H7 (cell line): ENCODE measurements at regions not wholly inside any gene's neighbourhood (a gene's known extent, or its start where the extent isn't known, plus 50 kb on each side); places are given as distances from the start of the nearest gene placed in this dataset.

Experiments used
- DNase-seq: peaks from one replicate; pipeline ENCODE4 v3.0.0; 2012
- H3K27me3 ChIP-seq: 2 replicates; pipeline ENCODE4 v1.6.0; 2011; ENCODE audit warnings: mild to moderate bottlenecking, low read length; ENCODE audit not compliant: control insufficient read depth, insufficient read depth
- H3K36me3 ChIP-seq: replicated peaks from 2 replicates; pipeline ENCODE4 v1.5.1; 2011; ENCODE audit warnings: low read length; ENCODE audit not compliant: control insufficient read depth, insufficient read depth
- H3K4me3 ChIP-seq: 2 replicates; pipeline ENCODE4 v1.5.1; 2011; ENCODE audit warnings: low read depth, mild to moderate bottlenecking, control low read depth, low read length, moderate library complexity; ENCODE audit not compliant: insufficient read depth

- no peak for DNase-seq
- H3K27me3 ChIP-seq: no peaks in the 10 kb centered on the region
- H3K36me3 ChIP-seq: no peaks in the 10 kb centered on the region
- H3K4me3 ChIP-seq: no peak overlapping the region
Measured at GRCh38 chr5:30781643-30782042, 411.8 kb upstream of the CDH6 start.

- H3K27me3 ChIP-seq: no peaks in the 10 kb centered on the region
- H3K36me3 ChIP-seq: no peaks in the 10 kb centered on the region
- no peak overlapping the region for H3K4me3 ChIP-seq
- DNase-seq: no peak
Measured at GRCh38 chr5:30768056-30768690, 425.3 kb upstream of the CDH6 start.

GRCh38 chr5:30765706-30766105, 427.8 kb upstream of the CDH6 start:
- no peaks in the 10 kb centered on the region for H3K27me3 ChIP-seq
- H3K36me3 ChIP-seq: no peaks in the 10 kb centered on the region
- DNase-seq: no peak
- no peak overlapping the region for H3K4me3 ChIP-seq

GRCh38 chr5:30765227-30765626, 428.3 kb upstream of the CDH6 start:
- Histone ChIP-seq H3K36me3 (no peaks in the 10 kb centered on the region), H3K4me3 (no peak overlapping the region), H3K27me3 (no peaks in the 10 kb centered on the region)
- no peak for DNase-seq

- Histone ChIP-seq H3K27me3 (no peaks in the 10 kb centered on the region), H3K36me3 (no peaks in the 10 kb centered on the region), H3K4me3 (no peak overlapping the region)
- no peak for DNase-seq
Measured at GRCh38 chr5:30764704-30765103, 428.8 kb upstream of the CDH6 start.

DNA sequence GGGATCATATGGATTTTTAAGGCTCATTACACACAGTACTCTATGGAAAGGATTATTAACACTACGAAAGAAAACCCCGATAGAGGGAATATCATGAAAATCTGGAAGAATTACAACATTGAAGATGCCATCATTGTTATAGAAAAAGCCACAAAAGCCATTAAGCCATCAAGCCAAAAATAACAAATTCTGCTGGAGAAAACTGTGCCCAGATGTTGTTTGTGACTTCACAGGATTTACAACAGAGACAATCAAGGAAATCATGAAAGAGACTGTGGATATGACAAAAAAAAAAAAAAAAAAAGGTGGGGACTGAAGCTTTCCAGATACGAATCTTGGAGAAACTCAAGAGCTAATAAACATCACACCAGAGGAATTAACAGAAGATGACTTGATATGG, 433.8 kb upstream of the CDH6 start:
- Histone ChIP-seq H3K4me3 (no peak overlapping the region), H3K27me3 (no peaks in the 10 kb centered on the region), H3K36me3 (no peaks in the 10 kb centered on the region)
- no peak for DNase-seq

DNA sequence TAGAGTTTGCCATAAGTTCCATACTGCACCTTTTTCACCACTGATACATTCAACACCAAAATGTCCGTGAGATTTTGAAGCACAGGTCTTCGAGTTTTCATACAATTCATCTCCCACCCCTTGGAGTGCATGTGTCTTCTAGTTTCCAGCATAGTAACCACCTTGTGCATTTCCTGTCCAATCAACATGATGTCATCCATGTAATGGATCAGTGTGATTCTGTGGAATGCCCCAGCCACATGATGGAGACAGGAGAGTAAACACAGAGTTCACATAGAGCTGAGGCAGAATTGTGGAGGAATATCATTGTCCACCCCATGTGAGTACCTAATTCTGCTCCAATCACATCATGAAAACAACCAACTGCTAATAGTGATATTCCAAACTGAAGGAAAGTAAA, 441.5 kb upstream of the CDH6 start:
- DNase-seq: no peak
- Histone ChIP-seq H3K36me3 (no peaks in the 10 kb centered on the region), H3K4me3 (no peak overlapping the region), H3K27me3 (no peaks in the 10 kb centered on the region)

- no peak for DNase-seq
- no peaks in the 10 kb centered on the region for H3K36me3 ChIP-seq
- no peak overlapping the region for H3K4me3 ChIP-seq
- H3K27me3 ChIP-seq: no peaks in the 10 kb centered on the region
Measured at GRCh38 chr5:30749971-30750370, 443.5 kb upstream of the CDH6 start.

DNA sequence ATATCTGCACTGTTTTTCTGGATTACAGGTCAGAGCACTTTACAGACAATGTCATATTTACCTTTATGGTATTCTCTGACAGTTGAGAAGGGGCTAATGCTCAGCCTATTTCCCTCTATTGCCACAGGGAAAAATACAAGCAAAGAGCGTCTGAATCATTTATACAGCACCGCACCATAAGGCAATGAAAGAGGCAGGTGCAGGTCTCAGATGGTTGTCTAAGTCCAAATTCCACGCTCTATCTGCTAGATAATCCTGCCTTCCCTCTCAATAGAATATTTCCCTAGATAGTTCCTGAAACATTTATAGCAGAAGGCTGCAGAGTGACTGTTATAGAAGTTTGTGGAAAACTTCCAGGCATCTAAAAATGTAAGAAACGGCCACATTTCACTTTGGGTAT, 446.1 kb upstream of the CDH6 start:
- H3K4me3 ChIP-seq: no peak overlapping the region
- no peaks in the 10 kb centered on the region for H3K36me3 ChIP-seq
- no peak for DNase-seq
- H3K27me3 ChIP-seq: no peaks in the 10 kb centered on the region

GRCh38 chr5:30736669-30737068, 456.8 kb upstream of the CDH6 start:
- no peaks in the 10 kb centered on the region for H3K27me3 ChIP-seq
- no peak for DNase-seq
- no peak overlapping the region for H3K4me3 ChIP-seq
- H3K36me3 ChIP-seq: no peaks in the 10 kb centered on the region

GRCh38 chr5:30734118-30734517, 459.4 kb upstream of the CDH6 start:
- Histone ChIP-seq H3K4me3 (no peak overlapping the region), H3K36me3 (no peaks in the 10 kb centered on the region), H3K27me3 (no peaks in the 10 kb centered on the region)
- no peak for DNase-seq

GRCh38 chr5:30725073-30725472, 468.4 kb upstream of the CDH6 start:
- Histone ChIP-seq H3K4me3 (no peak overlapping the region), H3K36me3 (no peaks in the 10 kb centered on the region), H3K27me3 (no peaks in the 10 kb centered on the region)
- no peak for DNase-seq

- no peak for DNase-seq
- no peaks in the 10 kb centered on the region for H3K27me3 ChIP-seq
- H3K4me3 ChIP-seq: no peak overlapping the region
- no peaks in the 10 kb centered on the region for H3K36me3 ChIP-seq
Measured at GRCh38 chr5:30698217-30698616, 495.3 kb upstream of the CDH6 start.

DNA sequence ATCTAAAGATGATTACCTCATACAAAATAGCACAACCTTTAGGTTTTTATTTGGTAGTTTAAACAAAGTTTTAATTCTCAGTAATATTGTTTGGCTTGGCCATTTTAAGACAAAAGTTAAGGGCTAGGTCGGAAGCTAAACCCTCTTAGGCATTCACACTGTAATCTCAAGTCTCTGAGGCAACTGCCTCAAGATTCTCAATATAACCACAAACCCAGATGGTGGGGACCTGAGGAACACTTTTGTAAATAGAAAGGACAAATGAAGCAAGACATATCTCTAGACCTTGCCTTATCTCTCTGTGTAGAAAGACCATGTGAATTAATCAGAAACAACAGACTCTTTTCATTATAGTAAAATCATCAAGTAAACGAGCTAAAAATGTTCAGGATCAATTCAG, 500.2 kb upstream of the CDH6 start:
- no peak for DNase-seq
- H3K4me3 ChIP-seq: no peak overlapping the region
- H3K27me3 ChIP-seq: no peaks in the 10 kb centered on the region; the same call in 1 of the 2 replicates
- H3K36me3 ChIP-seq: no peaks in the 10 kb centered on the region

- Histone ChIP-seq H3K4me3 (no peak overlapping the region), H3K27me3 (no peaks in the 10 kb centered on the region; the same call in 1 of the 2 replicates), H3K36me3 (no peaks in the 10 kb centered on the region)
- no peak for DNase-seq
Measured at GRCh38 chr5:30690931-30691330, 502.6 kb upstream of the CDH6 start.

DNA sequence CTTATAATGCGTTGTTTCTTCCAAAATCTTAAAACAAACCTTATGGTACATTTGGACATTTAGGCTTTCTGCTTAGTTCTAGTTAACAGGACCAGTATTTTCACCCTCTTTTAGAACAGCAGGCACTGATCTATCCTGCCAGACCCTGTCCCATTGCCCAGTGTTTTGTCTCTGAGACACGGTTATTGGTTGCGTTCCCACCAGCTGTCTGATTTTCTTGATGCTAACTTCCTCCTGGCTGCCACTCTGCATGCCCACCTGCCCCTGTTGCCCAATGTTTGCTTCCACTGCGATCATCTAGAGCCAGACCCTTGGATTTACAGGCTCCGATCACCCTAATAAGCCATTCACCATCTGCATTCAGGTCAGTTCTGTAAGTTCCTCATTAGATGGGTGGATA, 506.0 kb upstream of the CDH6 start:
- no peak overlapping the region for H3K4me3 ChIP-seq
- no peaks in the 10 kb centered on the region for H3K36me3 ChIP-seq
- H3K27me3 ChIP-seq: no peaks in the 10 kb centered on the region; the same call in 1 of the 2 replicates
- no peak for DNase-seq
